GM12873 (cell line): ENCODE measurements at regions not wholly inside any gene's neighbourhood (a gene's known extent, or its start where the extent isn't known, plus 50 kb on each side); places are given as distances from the start of the nearest gene placed in this dataset.
A peak's percentile ranks its signal among the peaks of the same experiment; 100 is the strongest.

ENCODE experiments used
- TF ChIP-seq, protein P1 (sequence below): IDR thresholded peaks from 2 replicates; pipeline ENCODE4 v1.5.1; 2012; ENCODE audit warnings: low read depth, mild to moderate bottlenecking, moderate library complexity, low read length, control low read depth; ENCODE audit not compliant: insufficient read depth; ENCODE audit errors: missing control alignments

DNA sequence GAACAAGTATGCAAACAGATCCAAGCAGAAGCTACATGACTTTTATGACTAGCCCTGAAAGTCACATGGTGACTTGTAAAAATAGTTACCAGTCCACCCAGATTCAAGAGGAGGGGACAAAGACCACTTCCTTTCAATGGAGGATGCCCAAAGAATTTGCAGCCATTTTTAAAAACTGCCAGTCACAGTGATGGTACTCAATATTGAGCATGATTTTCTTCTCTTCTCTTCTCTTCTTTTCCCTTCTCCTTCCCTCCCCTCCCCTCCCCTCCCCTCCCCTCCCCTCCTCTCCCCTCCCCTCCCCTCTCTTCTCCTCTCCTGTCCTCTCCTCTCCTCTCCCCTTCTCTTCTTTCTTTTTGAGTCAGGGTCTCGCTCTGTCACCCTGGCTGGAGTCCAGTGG, 286.9 kb downstream of the PARP8 start:
- TF ChIP-seq, protein P1, sequence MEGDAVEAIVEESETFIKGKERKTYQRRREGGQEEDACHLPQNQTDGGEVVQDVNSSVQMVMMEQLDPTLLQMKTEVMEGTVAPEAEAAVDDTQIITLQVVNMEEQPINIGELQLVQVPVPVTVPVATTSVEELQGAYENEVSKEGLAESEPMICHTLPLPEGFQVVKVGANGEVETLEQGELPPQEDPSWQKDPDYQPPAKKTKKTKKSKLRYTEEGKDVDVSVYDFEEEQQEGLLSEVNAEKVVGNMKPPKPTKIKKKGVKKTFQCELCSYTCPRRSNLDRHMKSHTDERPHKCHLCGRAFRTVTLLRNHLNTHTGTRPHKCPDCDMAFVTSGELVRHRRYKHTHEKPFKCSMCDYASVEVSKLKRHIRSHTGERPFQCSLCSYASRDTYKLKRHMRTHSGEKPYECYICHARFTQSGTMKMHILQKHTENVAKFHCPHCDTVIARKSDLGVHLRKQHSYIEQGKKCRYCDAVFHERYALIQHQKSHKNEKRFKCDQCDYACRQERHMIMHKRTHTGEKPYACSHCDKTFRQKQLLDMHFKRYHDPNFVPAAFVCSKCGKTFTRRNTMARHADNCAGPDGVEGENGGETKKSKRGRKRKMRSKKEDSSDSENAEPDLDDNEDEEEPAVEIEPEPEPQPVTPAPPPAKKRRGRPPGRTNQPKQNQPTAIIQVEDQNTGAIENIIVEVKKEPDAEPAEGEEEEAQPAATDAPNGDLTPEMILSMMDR = no peak

- TF ChIP-seq, protein P1 = peak; percentile 52
Observed at GRCh38 chr5:50958852-50959457, 292.5 kb downstream of the PARP8 start.

- TF ChIP-seq, protein P1 = peak; percentile 98
Observed at GRCh38 chr5:50962934-50963872, 296.8 kb downstream of the PARP8 start.

DNA sequence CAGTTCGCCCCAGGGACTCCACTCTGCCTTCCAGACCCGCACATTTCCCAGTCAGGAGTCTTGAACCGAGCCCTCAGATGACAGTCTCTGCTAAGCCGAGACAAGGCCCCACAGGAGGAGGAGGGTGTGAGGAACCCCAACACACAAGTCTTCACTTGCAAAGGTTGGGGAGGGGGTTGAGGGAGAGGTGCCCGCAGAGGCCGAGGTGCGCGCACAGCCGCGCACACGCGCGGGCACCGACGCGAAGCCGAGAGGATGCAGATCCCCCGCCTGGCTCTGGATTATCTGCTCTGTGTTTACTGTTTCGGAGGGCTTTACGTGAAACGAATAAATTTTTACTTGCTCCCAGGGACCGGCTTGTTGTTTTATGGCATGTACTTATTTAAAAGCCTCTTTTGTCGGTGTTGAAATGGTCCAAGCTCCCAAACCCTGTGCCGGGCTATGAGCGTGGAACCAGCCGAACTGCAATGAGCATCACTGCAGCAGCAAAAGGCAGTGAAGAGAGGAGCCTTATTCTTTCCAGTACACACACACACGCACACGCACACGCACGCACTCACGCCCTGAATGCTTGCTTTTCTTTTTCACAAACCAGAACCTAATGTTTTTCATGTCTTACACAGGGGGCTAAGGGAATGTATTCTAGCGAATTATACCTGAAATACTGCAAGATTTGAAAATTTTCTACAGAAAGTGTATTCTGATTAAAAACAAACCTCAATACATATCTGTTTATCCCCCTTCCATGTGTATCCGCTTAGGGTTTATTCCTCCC, 297.7 kb downstream of the PARP8 start:
- TF ChIP-seq, protein P1 = no peak

DNA sequence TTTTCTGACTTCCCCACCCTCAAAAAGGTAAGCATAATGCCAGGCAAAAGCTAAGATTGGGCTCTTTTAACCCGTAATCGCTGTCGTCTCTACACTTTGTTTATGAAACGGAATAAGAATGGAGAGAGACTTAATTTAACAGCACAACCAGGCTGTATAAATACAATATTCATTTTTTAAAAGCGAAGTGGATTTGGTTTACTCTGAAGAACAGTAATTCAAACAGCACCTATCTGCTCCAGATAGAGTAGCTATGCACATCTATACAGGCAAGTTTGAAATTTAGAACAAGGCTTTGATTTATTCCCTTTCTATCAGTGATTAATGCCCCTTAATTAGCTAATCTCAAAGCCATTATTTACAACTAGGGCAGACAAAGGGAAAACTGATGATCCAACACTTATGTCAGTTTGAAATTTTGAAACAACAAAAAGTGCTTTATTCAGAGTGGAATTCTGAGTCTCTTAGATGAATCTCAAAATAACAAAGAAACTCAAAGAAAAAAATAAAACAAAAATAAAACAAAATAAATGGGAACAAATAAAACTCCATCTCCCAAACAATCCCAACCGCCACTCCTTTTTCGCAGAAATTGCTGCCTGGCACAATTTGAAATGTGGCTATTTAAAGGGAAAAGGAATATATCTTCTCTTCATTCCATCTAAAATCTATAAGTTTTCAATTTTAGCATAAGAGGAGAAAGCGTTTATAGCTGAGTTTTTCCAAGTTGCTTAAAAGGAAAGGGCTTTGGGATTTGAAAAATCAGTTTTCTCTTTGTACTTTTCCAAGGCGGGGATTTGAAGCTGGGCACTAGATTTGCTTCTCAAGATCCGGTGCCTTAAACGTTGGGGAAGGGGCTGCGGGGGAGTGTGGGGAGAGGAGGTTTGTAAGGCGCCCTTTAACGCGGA, 298.6 kb downstream of the PARP8 start:
- TF ChIP-seq, protein P1 = no peak

GRCh38 chr5:50965654-50966375, 299.4 kb downstream of the PARP8 start:
- TF ChIP-seq, protein P1 = no peak
